LHCN-M2 (cell line): ENCODE measurements at regions not wholly inside any gene's neighbourhood (a gene's known extent, or its start where the extent isn't known, plus 50 kb on each side); places are given as distances from the start of the nearest gene placed in this dataset.

Source experiments
- DNase-seq: peaks from one replicate; pipeline ENCODE4 v3.0.0-alpha.2; 2012; ENCODE audit warnings: low read depth

DNA sequence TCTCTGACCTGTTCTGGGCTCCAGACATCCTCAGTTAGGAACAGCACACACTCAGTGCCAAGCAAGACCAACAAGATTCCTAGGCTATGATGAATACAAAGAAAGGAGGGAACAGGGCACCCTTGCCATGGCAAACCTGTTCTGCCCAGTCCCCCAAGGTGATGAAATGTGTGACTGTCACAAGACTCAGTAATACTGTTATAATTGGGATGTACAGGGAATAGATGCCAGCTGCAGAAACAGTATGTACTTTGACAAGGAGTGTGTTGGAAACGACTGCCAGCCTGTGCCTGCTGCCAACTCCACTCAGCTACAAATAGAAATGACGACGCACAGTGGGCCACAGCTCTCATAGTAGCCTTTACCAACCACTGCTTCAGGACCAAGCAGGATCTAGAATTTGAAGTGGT lies 453.0 kb downstream of the EFNA5 start:
- peak; percentile 48 for DNase-seq

DNA sequence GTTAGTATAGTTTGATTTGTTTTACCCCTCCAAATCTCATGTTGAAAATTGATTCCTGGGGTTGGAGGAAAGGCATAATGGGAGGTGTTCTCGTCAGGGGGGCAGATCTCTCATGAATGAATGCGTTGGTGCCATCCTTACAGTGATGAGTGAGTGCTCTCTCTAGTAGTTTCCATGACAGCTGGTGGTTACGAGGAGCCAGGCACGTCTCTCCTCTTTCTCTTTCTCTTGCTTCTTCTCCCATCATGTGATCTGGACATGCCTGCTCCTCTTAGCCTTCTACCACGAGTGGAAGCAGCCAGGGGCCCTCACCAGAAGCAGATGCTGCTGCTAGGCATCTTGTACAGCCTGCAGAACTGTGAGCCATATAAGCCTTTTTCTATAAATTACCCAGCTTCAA lies 454.1 kb downstream of the EFNA5 start:
- DNase-seq, result no peak

DNA sequence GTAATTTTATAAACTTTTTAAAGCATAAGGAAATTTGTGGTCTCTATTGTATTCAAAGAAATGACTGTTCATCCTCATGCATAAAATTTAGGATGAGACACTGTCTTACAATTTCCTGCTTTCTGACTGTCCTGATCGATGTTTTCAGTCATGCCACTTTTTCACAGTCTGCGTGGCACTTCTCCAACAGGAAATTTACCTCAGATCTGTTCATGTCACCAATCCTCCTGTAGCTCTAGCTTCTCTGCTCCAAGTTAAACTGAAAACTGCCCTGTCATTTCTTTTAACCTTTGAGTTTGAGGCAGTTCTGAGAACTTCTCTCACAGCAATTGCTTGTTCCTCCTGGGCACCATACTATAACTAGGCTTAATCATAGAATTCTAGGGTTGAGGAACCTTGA lies 455.1 kb downstream of the EFNA5 start:
- no peak for DNase-seq

DNA sequence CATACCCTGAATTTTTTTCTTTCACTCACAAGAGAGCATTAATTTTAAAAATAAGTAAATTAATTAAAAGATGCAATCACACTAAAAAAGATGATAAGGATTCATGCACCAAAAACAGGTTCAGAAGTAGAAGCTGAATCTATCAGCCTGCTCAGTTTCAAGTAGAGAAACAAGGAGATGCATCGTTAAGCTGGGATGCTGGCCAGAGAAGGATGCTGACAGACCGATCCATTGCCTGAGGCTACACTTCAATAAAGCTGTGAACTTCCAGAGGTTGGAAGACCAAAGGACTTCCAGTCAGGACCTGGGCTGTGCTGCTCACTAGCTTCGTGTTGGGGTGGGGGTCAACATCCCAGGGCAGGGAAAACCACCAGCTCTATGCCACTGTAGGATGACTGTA lies 457.7 kb downstream of the EFNA5 start:
- DNase-seq, result no peak

DNA sequence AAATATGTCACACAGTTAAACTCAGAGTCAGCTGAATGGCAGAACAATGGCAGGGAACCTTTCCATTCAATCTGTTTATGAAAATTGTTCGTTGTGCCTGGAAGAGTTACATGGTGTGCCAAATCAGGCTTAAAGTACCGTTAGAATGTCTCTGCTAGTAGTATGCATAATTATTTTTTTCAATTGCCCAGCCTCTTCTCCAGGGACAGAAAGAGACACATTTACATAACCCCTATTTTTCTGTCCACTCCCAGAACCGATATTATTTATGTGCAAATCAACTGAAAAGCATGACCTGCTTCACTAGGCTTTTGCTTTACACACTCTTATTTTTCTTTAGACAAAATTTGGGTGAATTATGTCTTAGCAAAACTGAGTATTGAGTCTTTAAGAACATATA lies 459.1 kb downstream of the EFNA5 start:
- no peak for DNase-seq

DNA sequence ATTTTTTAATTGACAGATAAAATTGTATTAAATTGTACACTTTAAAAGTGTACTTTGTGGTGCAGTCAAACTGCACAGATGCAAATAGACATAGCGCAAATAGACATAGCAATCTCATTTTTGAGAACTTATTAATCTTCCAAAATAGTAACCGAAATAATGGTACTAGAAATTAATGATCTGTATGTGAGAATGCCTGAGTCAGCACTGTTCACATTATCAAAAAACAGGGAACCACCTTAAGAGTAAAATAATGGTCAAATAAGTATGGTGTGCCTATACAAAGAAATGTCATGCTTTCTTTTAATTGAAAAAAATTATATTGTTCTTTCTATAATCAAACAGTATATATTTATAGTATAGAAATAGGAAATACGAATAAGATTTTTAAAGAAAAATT lies 461.9 kb downstream of the EFNA5 start:
- no peak for DNase-seq

DNA sequence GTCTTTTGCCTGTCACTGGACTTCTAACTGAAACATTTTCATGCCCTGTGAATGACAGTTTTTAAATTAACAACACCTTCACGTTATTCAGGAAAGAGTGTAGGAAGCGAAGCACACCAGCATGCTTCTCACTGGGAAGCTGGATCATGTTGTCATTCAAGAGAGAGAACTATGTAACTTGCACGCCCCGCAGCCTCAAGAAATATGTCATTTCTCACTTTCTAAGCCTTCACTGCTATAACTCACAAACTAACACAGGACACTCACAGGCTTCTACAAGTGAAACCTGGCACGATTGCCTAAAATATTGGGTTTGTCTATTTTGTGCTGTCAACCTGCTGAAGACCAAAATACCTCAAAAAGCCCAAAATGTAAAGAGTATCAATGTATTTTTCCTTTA lies 466.3 kb downstream of the EFNA5 start:
- no peak for DNase-seq

DNA sequence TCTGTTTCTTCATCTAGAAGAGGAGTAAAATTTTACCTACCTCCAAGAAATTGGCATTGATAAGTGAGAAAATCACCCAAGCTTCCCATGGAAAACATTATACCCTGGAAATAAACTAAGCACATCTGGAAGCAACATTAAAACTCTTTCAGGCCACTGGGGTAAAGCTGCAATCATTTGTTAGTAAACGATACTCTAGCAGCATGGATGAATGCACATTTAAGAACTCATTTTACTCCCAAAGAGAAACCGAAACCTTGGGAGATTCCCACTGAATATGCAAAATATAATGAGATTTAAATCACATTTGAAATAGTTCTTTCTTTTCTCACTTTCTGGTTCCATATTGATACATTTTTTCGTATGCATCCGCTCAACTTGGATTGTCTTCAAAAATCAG lies 467.5 kb downstream of the EFNA5 start:
- DNase-seq, result no peak

DNA sequence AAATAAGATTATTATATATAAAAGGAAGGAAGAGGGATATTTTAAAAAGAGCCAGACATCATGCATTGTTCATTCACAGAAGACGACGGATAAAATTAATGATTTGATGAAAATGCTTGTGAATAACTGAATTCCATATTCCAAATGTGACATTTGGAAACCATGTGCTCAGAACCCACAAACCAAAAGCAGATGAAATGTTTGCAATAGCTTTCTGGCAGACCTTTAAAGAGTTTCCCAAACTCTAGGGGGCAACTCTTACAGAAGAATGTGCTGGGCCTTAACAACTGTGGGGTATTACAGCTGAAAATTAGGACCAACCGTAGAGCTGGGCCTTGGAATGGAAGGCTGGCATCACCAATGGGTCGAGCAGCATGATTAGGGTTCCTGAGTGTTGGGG lies 471.0 kb downstream of the EFNA5 start:
- DNase-seq, result no peak

DNA sequence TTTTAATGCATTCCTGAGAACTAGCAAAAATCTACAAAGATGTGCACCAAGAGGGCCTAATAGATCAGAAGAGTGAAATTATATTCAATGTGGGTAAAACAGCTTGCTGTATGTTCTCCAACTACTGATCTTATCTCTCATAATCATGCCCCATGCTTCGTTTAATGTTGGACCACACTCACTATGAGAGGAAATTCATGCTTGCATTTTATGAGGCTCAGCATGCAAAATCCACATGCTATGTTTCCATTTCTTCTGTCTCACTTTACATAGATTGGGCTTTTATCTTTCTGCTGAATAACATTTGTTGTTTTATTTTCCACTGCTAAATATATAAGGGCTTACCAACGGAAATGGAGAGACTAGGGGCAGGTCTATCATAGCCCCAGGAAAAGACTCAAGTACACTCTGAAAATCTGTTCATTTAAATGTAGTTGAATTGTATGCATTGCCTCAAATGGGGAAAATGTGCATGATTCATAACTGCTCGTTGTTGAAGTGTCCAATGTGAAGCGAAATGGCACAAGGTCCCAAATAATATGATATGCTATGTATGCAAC lies 474.2 kb downstream of the EFNA5 start:
- no peak for DNase-seq

DNA sequence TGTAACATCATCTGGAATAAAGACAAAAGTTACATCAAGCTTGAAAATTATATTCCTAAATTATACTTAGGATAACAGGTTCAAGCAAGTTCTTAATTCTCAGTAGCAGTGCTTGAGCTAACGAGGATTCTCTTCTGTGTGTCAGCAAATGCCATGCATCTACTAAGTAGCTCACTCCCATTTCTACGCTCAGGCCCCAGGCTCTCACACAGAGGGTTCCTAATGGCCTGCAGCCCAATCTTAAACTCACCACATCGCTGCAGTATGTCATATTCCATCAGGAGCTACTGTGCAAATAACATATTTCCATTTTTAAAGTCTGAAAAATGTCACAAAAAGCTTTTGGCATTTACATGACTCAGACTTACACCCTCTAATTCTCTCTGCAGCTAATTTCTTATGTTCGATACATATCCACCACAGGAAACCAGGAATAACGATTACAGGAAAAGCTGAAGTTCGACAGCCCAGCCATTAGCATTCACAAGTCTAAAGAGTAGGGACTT lies 474.8 kb downstream of the EFNA5 start:
- no peak for DNase-seq

DNA sequence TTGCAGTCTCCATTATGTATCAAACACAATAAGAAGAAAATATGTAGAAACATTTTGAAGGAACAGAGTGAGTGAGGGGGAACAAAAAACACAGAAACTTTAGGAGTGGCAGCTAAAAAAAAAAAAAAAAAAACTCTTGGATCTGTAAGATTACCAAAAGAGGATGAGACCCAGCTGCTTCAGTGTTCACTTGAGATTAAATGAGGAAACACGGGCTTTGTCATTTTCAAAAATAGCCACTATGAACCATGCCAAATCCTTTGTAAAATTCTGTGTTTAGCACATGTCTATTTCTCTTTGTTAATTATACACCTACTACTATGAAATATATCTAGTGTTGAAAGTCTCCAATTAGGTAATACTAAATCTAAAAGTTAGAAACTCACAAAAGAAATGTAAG lies 485.9 kb downstream of the EFNA5 start:
- DNase-seq, result peak; percentile 19

DNA sequence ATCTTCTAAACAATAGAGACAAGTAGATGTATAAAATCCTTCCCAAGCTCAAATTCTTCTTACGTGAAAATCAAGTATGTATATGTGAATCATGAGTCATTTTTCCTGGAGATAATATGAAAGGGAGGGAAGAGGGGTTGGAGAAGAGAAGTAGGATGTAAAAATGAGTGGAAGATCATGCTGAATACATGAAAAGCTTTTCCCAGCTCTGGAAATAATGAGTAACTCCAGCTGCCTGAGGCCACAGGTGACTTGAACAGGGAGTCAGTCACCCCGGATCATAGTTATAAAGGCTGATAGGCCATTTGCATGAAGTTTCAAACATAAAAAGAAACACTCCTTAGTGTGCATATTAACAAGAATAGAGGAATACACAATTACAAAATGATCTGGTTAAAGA lies 486.7 kb downstream of the EFNA5 start:
- no peak for DNase-seq

DNA sequence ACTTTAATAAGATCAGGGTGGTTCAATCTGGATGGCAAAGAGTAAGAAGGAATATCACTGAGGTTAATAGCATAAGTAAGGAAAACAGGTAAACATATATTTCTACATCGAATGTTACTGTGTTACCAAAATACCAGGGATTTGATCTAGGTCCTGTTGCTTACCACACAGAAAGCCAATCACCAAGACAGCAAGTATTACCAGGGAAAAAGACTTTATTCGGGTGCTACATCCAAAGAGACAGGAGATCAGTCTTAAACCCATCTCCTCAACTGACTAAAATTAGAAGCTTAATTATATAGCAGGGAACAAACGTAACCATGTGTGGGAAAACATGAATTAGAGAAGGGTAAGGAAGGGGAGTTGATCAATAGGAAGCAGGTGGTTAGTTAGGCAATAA lies 500.1 kb downstream of the EFNA5 start:
- DNase-seq, result no peak

DNA sequence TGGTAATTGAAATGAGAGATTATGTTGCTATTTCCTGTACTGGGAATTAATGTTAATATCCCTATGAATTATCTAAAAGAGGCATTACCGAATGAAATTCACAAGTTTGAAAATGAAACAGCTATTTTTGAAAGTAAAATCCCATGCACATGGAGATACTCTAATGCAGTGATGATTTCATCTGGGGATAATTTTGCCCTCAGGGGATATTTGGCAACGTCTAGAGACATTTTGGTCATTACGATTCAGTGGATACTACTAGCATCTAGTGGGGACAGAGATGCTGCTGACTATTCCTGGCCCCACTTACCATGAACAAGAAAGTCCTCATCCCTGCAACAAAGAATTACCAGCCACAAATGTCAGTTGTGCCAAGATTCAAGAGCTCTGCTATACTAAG lies 500.9 kb downstream of the EFNA5 start:
- no peak for DNase-seq

DNA sequence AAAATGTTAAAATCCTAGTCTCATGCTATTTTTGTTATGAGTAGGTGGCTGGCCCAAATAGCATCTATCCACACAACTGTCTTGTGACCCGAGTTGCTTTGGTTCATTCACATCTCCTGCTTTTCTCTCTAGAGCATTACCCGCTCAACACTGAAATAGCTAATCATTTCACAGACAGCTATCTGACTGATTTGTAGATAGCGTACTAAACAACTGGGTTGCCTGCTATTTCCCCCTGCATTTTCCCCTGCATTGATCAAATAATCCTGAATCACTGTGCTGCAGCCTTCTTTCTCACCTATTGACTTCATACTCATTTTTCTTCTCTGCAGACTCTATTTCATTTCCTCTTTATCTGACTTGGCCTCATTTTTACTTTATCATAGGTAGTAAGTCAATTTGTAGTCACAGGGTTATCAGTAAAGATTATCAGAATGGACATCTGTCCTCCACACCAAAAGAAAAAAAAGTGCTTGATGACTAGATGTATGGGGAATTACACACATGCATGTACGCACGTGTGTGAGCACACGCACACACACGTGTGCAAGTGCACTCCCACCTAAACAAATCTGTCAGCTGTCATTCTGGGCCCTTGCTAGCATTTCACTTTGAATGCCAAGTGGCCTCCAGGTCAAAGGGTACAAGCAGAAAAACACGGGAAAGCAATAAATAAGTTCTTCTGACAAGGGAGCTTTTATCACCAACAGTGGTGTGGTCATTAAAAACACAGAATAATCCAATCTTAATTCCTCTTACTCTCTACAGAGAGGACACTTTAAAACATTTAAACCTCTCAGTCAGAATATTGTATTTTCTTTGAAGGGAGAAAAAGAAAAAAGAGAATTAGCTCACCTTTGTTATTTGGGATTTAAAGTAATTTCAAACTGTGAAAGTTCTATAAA lies 501.6 kb downstream of the EFNA5 start:
- DNase-seq, result no peak

DNA sequence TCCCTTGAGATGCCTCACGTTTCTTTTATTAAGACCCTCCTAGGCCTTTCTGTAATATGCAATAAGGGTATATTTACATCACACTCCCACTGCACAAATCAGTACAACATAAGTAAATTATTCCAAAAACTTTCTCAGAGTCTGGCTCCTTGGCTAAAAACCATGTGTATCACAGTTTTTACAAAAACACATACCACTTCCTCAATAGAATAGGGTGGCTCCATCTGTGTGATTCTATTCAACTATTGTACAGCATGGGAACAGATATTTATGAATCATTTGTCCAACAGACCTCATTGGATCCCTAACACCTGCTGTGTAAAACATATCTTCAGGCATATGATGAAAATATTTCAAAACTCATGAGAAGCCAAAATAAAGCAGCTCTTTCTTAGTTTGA lies 502.7 kb downstream of the EFNA5 start:
- peak; percentile 25 for DNase-seq

DNA sequence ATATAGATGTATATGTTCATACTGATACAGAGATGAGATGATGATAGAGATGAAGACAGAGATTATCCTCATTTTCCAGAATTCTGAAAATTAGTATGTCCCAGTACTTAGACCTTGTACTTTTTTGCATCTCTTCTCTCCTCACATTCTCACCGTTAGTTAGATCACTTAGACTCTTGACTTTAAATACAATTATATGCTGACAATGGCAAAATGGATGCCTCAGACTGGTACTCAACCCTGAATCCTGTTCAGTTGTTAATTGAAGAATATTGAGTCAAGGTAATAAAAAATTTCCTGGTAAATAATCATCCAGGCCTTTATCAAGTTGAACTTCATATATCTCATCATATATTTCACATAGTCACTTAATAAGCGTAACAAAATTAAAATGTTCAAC lies 505.4 kb downstream of the EFNA5 start:
- DNase-seq, result no peak

DNA sequence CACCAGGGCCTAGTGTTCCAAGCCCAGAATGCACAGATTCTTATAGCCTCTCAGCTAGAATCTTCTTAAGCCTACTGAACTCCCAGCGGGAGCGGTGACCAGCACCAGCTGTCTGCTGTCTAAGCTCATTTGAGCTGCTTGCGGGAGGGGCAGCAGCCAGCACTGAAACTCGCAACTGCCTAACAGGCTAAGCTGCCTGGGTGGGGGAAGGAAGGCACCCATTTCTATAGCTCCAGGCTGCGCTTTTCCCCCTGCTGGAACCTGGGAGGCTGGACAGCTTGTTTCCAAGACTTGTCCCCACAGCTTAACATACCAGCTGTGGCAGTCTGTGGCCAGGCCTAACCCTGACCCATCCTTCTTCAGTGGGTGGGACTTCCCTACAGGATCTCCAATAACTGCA lies 512.9 kb downstream of the EFNA5 start:
- peak; percentile 15 for DNase-seq

DNA sequence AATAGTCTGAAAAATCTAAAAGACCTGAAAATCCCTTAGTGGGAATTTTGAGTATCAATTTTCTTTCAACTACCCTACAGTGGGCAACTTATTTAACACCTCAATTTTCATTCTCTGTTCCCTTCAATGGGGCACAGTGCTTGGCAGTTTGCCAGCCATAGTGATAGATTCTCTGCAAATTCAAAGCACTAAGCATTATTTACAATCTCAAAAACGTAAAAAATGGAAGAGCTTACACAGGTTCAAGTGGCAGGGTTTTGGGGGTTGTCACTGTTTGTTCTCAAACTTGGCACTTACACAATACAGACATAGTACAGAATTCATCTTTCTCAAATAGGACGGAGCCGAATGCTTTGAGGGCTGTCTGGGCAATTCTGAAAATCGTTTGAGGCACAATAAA lies 515.0 kb downstream of the EFNA5 start:
- DNase-seq, result no peak

DNA sequence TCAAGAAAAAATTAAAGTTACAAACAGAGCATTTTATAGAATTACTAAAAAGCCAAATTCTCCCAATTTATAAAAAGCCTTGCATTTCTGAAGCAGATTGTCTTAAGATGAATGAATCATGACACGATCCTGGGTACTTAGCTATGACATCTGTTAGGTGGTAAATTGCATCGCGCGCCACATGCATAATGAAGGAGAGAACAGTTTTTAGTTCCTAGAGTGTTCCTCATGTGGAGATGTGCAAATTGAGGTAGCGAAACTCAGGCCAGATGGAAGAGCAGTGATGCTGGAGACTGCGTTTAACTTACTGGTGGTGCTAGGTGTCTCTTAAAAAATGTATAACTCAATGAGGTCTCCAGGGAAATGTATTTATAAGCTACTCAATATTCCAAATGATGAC lies 516.1 kb downstream of the EFNA5 start:
- no peak for DNase-seq

DNA sequence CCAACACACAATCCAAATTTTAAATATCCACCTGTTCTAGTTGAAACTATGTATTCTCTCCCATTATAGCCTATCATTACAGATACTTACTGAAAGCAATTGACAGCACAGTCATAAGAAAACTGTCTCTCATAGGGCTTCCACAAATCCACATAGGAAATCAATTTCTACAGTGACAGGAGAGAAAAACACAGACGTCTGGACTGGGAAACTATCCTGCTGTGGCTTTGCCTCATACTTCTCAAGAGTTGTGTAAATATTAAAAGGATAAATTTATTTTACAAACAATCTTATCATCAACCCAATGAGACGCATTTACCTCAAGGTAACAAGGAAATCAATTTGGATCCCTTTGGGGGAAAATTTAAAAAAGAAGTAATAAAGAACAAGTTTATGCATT lies 517.5 kb downstream of the EFNA5 start:
- DNase-seq, result no peak

DNA sequence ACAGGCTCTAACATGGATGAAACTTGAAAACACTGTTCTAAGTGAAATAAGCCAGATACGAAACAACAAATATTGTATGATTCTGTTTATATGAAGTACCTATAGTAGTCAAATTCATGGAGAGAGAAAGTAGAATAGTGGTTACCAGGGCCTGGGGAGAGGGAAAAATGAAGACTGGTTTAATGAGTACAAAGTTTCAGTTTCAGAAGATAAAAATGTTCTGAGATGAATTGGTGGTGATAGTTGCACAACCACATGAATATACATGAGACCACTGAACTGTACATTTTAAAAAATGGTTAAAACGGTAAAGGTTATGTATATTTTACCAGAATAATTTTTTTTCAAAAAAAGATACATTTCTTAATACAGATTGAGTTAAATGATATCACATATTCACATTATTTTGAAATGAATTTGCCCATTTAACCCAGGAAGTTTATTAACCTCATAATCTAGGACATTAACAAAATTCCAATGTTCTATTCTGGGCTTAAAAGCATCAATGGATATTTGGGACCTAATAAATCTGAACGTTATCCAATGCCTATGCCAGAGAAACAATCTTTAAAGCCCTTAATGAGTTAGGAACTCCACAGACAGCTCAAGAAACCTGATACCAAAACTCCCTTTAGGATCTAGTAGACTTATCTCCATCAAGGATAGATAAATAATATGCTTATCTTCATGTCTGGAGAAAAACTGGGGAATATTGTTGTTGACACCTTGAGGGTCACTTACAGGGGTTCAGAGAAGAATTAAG lies 521.3 kb downstream of the EFNA5 start:
- no peak for DNase-seq
